MM.1S (cell line): ENCODE measurements at regions not wholly inside any gene's neighbourhood (a gene's known extent, or its start where the extent isn't known, plus 50 kb on each side); places are given as distances from the start of the nearest gene placed in this dataset.

ENCODE experiments used
- DNase-seq: peaks from one replicate; pipeline ENCODE4 v3.0.0-alpha.2; 2015
- H2AFZ ChIP-seq: fragments of 300-600 bp; sonication (generic); 2 replicates; pipeline ENCODE4 v1.6.0; 2016; ENCODE audit warnings: antibody characterized with exemption, low read length
- H3F3A ChIP-seq: fragments of 300-600 bp; sonication (generic); 2 replicates; pipeline ENCODE4 v1.6.1; 2016; ENCODE audit warnings: mild to moderate bottlenecking, antibody characterized with exemption, low read length, moderate library complexity, mixed read lengths; ENCODE audit not compliant: insufficient read depth
- H3K27ac ChIP-seq: fragments of 300-600 bp; sonication (generic); 2 replicates; pipeline ENCODE4 v1.5.1; 2016; ENCODE audit warnings: mild to moderate bottlenecking, low read length
- H3K27me3 ChIP-seq: fragments of 300-600 bp; sonication (generic); replicated peaks from 2 replicates; pipeline ENCODE4 v1.6.0; 2016; ENCODE audit warnings: low read length; ENCODE audit not compliant: insufficient read depth
- H3K36me3 ChIP-seq: fragments of 300-600 bp; sonication (generic); replicated peaks from 2 replicates; pipeline ENCODE4 v1.6.1; 2016; ENCODE audit warnings: mild to moderate bottlenecking, low read length, mixed read lengths; ENCODE audit not compliant: insufficient read depth
- H3K4me1 ChIP-seq: fragments of 300-600 bp; sonication (generic); 2 replicates; pipeline ENCODE4 v1.6.1; 2016; ENCODE audit warnings: low read length, mixed read lengths
- H3K4me2 ChIP-seq: fragments of 300-600 bp; sonication (generic); 2 replicates; pipeline ENCODE4 v1.6.0; 2016; ENCODE audit warnings: low read depth, low read length
- H3K4me3 ChIP-seq: fragments of 300-600 bp; sonication (generic); 2 replicates; pipeline ENCODE4 v1.5.1; 2016; ENCODE audit warnings: low read length, mixed read lengths
- H3K79me2 ChIP-seq: fragments of 300-600 bp; sonication (generic); 2 replicates; pipeline ENCODE4 v1.6.1; 2016; ENCODE audit warnings: mixed run types, low read length, mixed read lengths
- H3K9ac ChIP-seq: fragments of 300-600 bp; sonication (generic); 2 replicates; pipeline ENCODE4 v1.6.1; 2016; ENCODE audit warnings: low read length, mixed read lengths
- H3K9me2 ChIP-seq: fragments of 300-600 bp; sonication (generic); replicated peaks from 2 replicates; pipeline ENCODE4 v1.6.1; 2016; ENCODE audit warnings: mild to moderate bottlenecking, low read length, mixed read lengths; ENCODE audit not compliant: insufficient read depth
- H3K9me3 ChIP-seq: fragments of 300-600 bp; sonication (generic); replicated peaks from 2 replicates; pipeline ENCODE4 v1.6.1; 2016; ENCODE audit warnings: mild to moderate bottlenecking, low read length, mixed read lengths; ENCODE audit not compliant: insufficient read depth
- H4K20me1 ChIP-seq: fragments of 300-600 bp; sonication (generic); 2 replicates; pipeline ENCODE4 v1.6.1; 2016; ENCODE audit warnings: mild to moderate bottlenecking, low read length, moderate library complexity, mixed read lengths; ENCODE audit not compliant: insufficient read depth
- EZH2 ChIP-seq: fragments of 300-600 bp; sonication (generic); optimal IDR thresholded peaks from 2 replicates; pipeline ENCODE3; 2017; ENCODE audit warnings: low read depth, mild to moderate bottlenecking, antibody characterized with exemption, low read length, mixed read lengths
- EZH2phosphoT487 ChIP-seq: fragments of 300-600 bp; sonication (generic); IDR thresholded peaks from 2 replicates; pipeline ENCODE4 v1.6.1; 2018; ENCODE audit warnings: antibody characterized with exemption, low read length
- TF ChIP-seq, protein P1 (sequence below): fragments of 300-600 bp; sonication (generic); IDR thresholded peaks from 2 replicates; pipeline ENCODE4 v1.5.1; 2016; ENCODE audit warnings: antibody characterized with exemption, low read length, mixed read lengths

DNA sequence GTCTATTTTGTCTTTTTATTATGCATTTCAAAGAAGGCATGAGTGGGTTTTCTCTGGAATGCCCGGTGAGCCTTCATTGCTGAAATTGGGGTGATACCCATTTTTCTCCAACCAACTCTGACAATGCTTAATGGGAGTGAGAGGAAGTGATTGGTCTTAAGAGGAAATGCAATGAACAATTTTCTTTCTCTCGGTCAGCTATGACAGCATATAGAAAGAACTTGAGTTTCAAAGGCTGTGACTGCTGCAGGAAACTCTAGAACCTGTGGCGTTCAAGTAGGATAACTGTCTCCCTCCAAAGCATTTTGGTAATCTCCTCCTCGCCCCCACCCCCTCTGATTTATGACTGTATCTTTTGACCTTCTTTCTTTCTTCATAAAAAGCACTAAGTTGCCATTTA, 155.9 kb downstream of the LYPLAL1 start:
- no peaks in the 10 kb centered on the region for H3K36me3 ChIP-seq
- H3K4me2 ChIP-seq: no peak overlapping the region
- no peak overlapping the region for H3K4me3 ChIP-seq
- no peak overlapping the region for H3K9ac ChIP-seq
- no peak for DNase-seq
- H3K27ac ChIP-seq: no peak overlapping the region
- no peaks in the 10 kb centered on the region for H4K20me1 ChIP-seq
- no peaks in the 10 kb centered on the region for H3K4me1 ChIP-seq
- no peaks in the 10 kb centered on the region for H3K9me3 ChIP-seq
- H3K9me2 ChIP-seq: no peaks in the 10 kb centered on the region
- no peaks in the 10 kb centered on the region for H3K79me2 ChIP-seq
- no peak overlapping the region for H2AFZ ChIP-seq
- H3F3A ChIP-seq: no peaks in the 10 kb centered on the region
- TF ChIP-seq EZH2 (no peak), EZH2phosphoT487 (no peak)
- TF ChIP-seq, protein P1, sequence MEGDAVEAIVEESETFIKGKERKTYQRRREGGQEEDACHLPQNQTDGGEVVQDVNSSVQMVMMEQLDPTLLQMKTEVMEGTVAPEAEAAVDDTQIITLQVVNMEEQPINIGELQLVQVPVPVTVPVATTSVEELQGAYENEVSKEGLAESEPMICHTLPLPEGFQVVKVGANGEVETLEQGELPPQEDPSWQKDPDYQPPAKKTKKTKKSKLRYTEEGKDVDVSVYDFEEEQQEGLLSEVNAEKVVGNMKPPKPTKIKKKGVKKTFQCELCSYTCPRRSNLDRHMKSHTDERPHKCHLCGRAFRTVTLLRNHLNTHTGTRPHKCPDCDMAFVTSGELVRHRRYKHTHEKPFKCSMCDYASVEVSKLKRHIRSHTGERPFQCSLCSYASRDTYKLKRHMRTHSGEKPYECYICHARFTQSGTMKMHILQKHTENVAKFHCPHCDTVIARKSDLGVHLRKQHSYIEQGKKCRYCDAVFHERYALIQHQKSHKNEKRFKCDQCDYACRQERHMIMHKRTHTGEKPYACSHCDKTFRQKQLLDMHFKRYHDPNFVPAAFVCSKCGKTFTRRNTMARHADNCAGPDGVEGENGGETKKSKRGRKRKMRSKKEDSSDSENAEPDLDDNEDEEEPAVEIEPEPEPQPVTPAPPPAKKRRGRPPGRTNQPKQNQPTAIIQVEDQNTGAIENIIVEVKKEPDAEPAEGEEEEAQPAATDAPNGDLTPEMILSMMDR: no peak
- H3K27me3 ChIP-seq: no peaks in the 10 kb centered on the region

GRCh38 chr1:219326843-219327242, 153.2 kb downstream of the LYPLAL1 start:
- no peaks in the 10 kb centered on the region for H3K36me3 ChIP-seq
- no peaks in the 10 kb centered on the region for H4K20me1 ChIP-seq
- no peak overlapping the region for H3K9ac ChIP-seq
- H3F3A ChIP-seq: no peaks in the 10 kb centered on the region
- H2AFZ ChIP-seq: no peak overlapping the region
- H3K4me2 ChIP-seq: no peak overlapping the region
- TF ChIP-seq EZH2 (no peak), EZH2phosphoT487 (no peak)
- TF ChIP-seq, protein P1: no peak
- DNase-seq: no peak
- no peaks in the 10 kb centered on the region for H3K79me2 ChIP-seq
- no peaks in the 10 kb centered on the region for H3K4me1 ChIP-seq
- H3K4me3 ChIP-seq: no peak overlapping the region
- no peak overlapping the region for H3K27ac ChIP-seq
- H3K27me3 ChIP-seq: no peaks in the 10 kb centered on the region
- H3K9me2 ChIP-seq: no peaks in the 10 kb centered on the region
- no peaks in the 10 kb centered on the region for H3K9me3 ChIP-seq

GRCh38 chr1:219325368-219325742, 151.7 kb downstream of the LYPLAL1 start:
- no peaks in the 10 kb centered on the region for H3K4me1 ChIP-seq
- H3K27ac ChIP-seq: no peak overlapping the region
- no peak overlapping the region for H3K4me2 ChIP-seq
- H3K79me2 ChIP-seq: no peaks in the 10 kb centered on the region
- no peaks in the 10 kb centered on the region for H4K20me1 ChIP-seq
- H3K36me3 ChIP-seq: no peaks in the 10 kb centered on the region
- H3F3A ChIP-seq: no peaks in the 10 kb centered on the region
- TF ChIP-seq, protein P1: no peak
- TF ChIP-seq EZH2phosphoT487: no peak
- TF ChIP-seq EZH2: no peak
- DNase-seq: no peak
- no peak overlapping the region for H3K9ac ChIP-seq
- no peak overlapping the region for H2AFZ ChIP-seq
- no peak overlapping the region for H3K4me3 ChIP-seq
- no peaks in the 10 kb centered on the region for H3K9me3 ChIP-seq
- H3K9me2 ChIP-seq: no peaks in the 10 kb centered on the region
- no peaks in the 10 kb centered on the region for H3K27me3 ChIP-seq
